GM21515 (cell line): ENCODE measurements at regions not wholly inside any gene's neighbourhood (a gene's known extent, or its start where the extent isn't known, plus 50 kb on each side); places are given as distances from the start of the nearest gene placed in this dataset.

Experiments
- ATAC-seq: cut with Tn5 transposase; IDR thresholded peaks from one replicate; pipeline ENCODE4 v1.9.1; 2021; ENCODE audit not compliant: unreplicated experiment

DNA sequence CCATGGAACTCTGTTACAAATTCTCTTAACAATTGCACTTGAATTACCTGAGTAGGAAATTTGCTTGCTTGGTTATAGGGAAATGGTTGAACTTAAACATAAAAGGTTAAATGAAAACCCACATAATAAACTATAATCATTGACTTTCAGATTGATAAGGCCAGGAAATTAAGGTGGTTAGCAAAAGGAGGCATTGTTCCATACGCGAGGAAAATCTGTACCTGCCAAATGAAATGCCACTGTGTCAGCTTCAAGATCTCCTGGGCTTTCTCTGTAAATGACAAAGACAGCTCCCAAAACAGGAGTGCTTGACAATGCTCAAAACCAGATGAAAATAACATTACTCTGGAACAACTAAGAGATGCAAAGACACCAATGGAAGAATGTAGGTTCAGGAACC lies 125.5 kb upstream of the KLF3 start:
- no peak for ATAC-seq

- no peak for ATAC-seq
Observed at GRCh38 chr4:38539501-38539900, 124.5 kb upstream of the KLF3 start.

GRCh38 chr4:38547052-38547451 lies 116.9 kb upstream of the KLF3 start:
- no peak for ATAC-seq

DNA sequence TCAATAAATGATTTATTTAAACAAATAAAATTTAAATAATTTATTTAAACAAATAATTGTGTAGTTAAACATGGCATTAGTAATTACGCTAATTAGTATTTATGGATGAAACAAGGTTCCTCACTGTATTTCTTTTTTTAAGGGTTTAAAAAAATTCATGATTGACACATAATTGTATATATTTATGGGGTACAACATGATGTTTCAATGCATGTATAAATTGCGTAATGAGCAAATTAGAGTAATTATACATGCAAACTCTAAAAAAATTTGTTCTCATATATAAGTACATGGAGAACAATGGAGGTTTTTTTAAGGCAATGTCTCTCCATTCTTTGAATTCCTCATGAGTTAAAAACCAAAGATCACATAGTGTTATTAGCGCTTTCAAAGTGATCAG lies 115.7 kb upstream of the KLF3 start:
- ATAC-seq = no peak

DNA sequence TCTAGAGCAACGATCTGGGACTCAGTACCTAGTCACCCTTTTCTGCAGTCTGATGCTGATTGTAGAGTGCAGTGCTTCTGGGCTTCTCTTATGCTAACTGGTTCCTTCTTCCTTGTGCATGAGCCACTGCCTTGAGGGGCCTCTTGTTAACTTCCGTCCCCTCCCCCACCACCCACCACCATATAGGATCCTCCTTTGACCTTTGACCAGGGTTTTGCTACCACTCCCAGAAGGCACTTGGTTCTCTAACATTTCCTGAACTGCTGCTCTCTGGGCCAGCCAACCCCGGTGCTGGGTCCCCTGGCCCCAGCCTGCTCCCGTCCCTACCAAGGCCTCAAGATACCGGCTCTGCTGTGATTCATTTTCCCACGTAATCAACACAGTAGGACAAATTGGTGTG lies 104.6 kb upstream of the KLF3 start:
- no peak for ATAC-seq

DNA sequence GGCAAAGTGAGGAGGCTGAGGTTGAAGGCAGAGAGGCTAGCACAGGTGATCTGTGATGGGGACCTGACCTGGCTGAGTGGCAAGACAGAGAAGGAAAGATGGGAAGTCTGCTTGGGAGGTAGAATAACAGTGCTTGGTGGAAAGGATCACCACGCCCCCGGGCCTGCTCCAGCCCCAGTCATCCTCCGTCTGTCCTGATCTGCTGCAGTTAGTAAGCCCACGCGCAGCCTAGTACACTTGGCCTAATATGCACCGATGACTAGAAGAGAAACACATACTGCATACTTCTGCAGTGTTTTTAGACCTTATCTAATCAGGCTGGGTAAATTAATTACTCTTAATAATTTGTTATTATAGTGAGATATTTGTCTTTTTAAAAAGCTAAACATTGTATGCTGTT lies 103.7 kb upstream of the KLF3 start:
- no peak for ATAC-seq

DNA sequence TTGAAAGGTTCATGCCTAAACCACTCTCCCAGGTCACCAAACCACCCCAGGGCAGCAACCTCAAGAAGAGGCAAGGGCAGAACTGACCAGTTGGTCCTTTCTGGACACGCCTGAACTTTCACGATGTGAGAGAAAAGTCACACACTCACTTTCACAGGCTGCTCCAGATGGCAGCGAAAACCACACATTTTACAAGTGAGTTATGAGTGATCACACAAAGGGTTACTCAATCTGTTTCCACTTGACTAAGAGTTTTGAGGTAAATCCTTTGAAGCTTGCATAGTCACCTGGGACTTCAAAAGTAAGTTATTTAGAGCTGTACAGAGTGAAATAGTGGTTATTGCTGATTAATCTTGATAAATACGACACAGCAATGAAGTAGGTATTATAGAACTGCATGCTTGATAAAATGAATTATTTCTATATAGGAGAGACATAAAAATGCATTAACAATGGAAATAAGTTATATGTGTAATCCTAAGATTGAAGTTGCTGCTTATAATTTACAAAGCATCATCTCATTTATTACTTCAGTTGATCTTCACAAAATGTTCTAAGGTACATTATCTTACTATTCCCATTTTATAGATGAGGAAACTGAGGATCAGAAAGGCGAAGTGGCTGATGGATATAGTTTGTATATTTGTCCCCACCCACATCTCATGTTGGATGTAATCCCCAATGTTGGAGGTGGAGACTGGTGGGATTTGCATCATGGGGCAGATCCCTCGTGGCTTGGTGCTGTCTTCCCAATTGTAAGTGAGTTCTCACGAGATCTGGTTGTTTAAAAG lies 103.0 kb upstream of the KLF3 start:
- ATAC-seq = peak; percentile 54

GRCh38 chr4:38562751-38563198 lies 101.2 kb upstream of the KLF3 start:
- ATAC-seq = no peak

DNA sequence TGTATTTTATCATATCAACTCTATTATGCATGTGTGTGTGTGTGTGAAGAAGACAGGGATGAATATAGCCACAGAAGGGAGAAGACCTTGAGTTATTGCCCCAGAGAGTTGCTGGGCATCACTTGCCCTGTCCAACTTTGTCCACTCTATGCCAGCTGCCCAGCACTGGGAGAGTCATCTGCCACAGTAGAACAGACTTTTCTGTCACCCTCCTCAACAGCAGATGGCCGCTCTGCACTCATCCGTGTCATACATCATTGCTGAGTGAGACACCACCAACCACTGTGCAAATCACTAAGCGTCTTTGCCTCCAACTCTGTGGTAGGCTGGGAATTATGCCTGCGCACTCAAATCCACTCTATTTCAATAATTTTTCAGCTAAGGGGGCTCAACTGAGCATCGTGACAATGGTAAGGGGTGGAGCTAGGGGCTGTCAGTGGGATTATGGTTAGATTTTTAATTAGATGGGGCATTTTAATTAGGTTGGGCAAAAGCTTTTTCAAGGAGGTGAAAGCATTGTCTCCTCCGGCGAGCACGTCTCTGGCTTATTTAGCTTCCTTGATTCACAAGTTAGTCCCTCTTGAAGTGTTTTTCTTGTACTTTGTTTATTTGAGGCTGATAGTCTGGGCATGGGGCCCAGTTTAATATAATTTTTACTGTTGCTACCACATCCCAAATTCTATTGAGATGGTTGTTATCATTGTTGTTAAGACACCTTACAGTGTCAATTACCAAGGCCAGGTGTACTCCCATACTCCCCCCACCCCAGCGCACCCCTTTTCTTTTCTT lies 100.1 kb upstream of the KLF3 start:
- no peak for ATAC-seq

GRCh38 chr4:38565271-38566199 lies 98.5 kb upstream of the KLF3 start:
- no peak for ATAC-seq

DNA sequence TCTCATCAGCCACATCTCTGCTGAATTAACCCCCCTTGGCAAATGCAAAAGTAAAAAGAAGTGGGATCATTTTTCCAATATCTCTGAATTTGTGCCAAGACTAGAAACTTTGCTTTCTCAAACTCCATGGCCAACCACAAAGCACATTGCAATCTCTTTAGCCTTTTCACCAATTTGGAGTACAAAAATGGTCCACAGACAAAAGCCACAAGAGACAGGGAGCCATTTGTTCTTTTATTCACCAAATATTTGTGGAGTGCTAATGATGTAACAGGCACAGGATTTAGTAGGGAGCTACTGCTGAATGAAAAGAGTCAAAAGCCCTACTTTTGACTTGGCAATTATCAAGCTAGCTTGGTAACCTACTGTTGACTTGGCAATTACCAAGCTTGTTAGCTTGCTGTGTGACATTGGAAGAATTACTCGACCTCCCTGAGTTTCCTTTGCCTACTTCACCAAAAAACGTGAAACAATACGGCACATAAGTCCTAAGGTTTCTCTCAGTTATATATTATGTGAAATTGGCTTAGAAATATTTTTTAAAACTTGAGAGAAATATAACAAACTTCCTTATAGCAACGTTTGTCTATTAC lies 97.1 kb upstream of the KLF3 start:
- ATAC-seq = no peak

- ATAC-seq = no peak
Observed at GRCh38 chr4:38567457-38567856, 96.5 kb upstream of the KLF3 start.

DNA sequence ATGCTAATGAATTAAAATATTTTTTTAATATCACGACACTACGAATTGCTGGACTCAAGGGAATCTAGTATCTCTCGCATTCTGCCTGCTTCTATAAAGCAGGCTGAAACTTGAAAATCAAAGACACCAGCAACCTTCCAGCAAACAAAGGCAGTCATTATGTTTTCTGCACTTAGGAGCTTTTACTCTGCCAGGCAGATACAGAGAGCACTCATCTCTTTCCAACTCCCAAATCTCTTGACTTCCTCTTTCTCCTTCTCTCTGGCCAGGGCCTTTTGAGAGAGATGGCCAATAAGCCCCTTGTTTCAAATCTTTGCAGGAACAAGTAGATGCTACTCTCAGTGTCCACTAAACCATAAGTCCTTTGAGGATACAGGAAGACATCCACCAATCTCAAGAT lies 95.2 kb upstream of the KLF3 start:
- no peak for ATAC-seq

DNA sequence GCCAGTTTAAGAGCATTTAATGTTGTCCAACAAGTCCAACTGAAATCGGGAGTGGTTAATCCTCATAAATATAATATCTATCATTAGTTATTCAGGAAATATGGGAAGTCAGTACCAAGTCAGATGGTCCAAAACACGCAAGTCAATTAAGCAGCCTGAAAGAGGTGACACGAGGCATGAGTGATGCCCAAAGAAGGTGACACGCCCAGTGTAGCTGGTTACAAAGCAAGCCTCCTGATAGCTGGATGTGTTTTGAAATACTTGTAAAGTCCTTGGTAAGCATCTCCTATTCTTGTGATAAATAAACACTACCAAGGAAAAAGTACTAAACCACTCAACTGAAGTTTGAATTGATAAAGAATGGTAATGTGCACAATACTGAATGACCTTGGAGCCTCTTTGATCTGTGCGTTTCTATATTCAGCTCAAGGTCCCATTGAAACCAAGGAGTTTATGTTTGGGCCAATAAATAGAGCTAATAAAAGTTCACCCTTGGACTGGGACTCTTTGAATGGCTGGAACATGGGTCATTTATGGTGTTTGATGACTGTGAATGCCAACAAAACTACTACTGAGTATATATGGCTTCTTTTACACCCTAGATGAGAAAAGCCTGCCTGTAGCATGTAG lies 93.2 kb upstream of the KLF3 start:
- no peak for ATAC-seq

DNA sequence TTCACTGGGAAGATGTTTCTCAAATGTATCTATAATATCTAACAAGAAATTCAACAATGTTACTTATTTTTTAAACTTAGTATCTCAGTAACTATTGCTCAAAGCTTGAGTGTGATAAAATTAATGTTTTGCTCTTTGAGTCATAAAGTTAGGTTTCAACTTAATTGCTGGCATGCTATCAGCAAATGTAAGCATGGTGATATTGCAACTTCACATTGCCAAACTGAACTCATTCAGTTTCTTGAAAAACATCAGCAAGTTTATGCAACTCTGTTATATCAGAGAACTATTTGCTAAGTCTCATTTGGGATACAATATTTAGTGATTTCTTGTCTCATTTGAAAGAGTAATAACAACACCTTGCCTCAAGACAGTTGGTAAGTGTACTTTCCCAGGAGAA lies 91.2 kb upstream of the KLF3 start:
- no peak for ATAC-seq

GRCh38 chr4:38574559-38575333 lies 89.3 kb upstream of the KLF3 start:
- ATAC-seq = no peak

- no peak for ATAC-seq
Observed at GRCh38 chr4:38576767-38577166, 87.2 kb upstream of the KLF3 start.

DNA sequence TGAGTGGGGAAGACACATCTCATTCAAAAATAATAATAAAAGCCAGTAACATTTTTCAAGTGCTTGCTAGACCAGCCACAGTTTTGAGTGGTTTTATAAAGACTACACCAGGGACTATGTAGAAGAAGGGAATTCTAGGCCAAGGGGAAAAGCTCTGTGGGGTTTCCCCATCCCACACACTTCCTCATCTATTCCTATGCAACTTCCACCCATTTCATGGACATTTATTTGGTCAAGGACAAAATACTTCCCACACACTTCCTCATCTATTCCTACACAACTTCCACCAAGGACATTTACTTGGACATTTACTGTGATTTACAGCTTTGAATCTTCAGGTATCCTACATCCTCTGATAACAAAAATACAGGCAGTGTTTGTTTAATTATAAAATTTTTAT lies 86.5 kb upstream of the KLF3 start:
- no peak for ATAC-seq

GRCh38 chr4:38581426-38582106 lies 82.4 kb upstream of the KLF3 start:
- ATAC-seq = no peak
